ENCODE measurements at regions not wholly inside any gene's neighbourhood (a gene's known extent, or its start where the extent isn't known, plus 50 kb on each side); places are given as distances from the start of the nearest gene placed in this dataset.
"Not testable (repeated sequence)": the region's sequence is repeated elsewhere in the genome, so short reads cannot be mapped to it uniquely, and the experiment has no call there.

- DNase-seq (ENCODE audit: low read depth in 2 of 2) = no peak
Observed at GRCh38 chr2:195572895-195573683, 83.9 kb upstream of the SLC39A10 start.

GRCh38 chr2:195570329-195570728 is 86.7 kb upstream of the SLC39A10 start:
- DNase-seq (ENCODE audit: low read depth in 2 of 2) = peak in 1 of 2 donors; percentile 8

- DNase-seq (ENCODE audit: low read depth in 2 of 2) = no peak
Observed at GRCh38 chr2:195569255-195569654, 87.8 kb upstream of the SLC39A10 start.

GRCh38 chr2:195564625-195565135 is 92.3 kb upstream of the SLC39A10 start:
- DNase-seq (ENCODE audit: low read depth in 2 of 2) = not testable (repeated sequence)

GRCh38 chr2:195563857-195564512 is 93.0 kb upstream of the SLC39A10 start:
- no peak for DNase-seq (ENCODE audit: low read depth in 2 of 2)

GRCh38 chr2:195562570-195563566 is 94.2 kb upstream of the SLC39A10 start:
- no peak for DNase-seq (ENCODE audit: low read depth in 2 of 2)

GRCh38 chr2:195561116-195561921 is 95.7 kb upstream of the SLC39A10 start:
- DNase-seq (ENCODE audit: low read depth in 2 of 2) = no peak

- no peak for DNase-seq (ENCODE audit: low read depth in 2 of 2)
Observed at GRCh38 chr2:195560209-195560895, 96.7 kb upstream of the SLC39A10 start.

- no peak for DNase-seq (ENCODE audit: low read depth in 2 of 2)
Observed at GRCh38 chr2:195559431-195559914, 97.6 kb upstream of the SLC39A10 start.

GRCh38 chr2:195555971-195556370 is 101.1 kb upstream of the SLC39A10 start:
- DNase-seq (ENCODE audit: low read depth in 2 of 2) = no peak

- DNase-seq (ENCODE audit: low read depth in 2 of 2) = no peak
Observed at GRCh38 chr2:195552581-195552980, 104.4 kb upstream of the SLC39A10 start.

- DNase-seq (ENCODE audit: low read depth in 2 of 2) = no peak
Observed at GRCh38 chr2:195548198-195548940, 108.7 kb upstream of the SLC39A10 start.

- not testable (repeated sequence) for DNase-seq (ENCODE audit: low read depth in 2 of 2)
Observed at GRCh38 chr2:195547268-195547840, 109.7 kb upstream of the SLC39A10 start.

GRCh38 chr2:195545811-195546210 is 111.2 kb upstream of the SLC39A10 start:
- no peak for DNase-seq (ENCODE audit: low read depth in 2 of 2)

- peak in 1 of 2 donors; percentile 0 for DNase-seq (ENCODE audit: low read depth in 2 of 2)
Observed at GRCh38 chr2:195543902-195544894, 112.8 kb upstream of the SLC39A10 start.

- no peak for DNase-seq (ENCODE audit: low read depth in 2 of 2)
Observed at GRCh38 chr2:195543063-195543462, 114.0 kb upstream of the SLC39A10 start.

GRCh38 chr2:195542067-195542466 is 115.0 kb upstream of the SLC39A10 start:
- no peak for DNase-seq (ENCODE audit: low read depth in 2 of 2)

GRCh38 chr2:195538937-195539336 is 118.1 kb upstream of the SLC39A10 start:
- DNase-seq (ENCODE audit: low read depth in 2 of 2) = no peak

Measured in dermis microvascular lymphatic vessel endothelial cell (primary cell).